H1 (cell line): ENCODE measurements at regions not wholly inside any gene's neighbourhood (a gene's known extent, or its start where the extent isn't known, plus 50 kb on each side); places are given as distances from the start of the nearest gene placed in this dataset.

Experiments used
- CHD2 ChIP-seq: IDR thresholded peaks from 2 replicates; pipeline ENCODE4 v1.6.1; 2012; ENCODE audit warnings: low read length, improper control_type of control experiment
- EZH2 ChIP-seq: fragments of 200-600 bp; sonication (generic); IDR thresholded peaks from 2 replicates; pipeline ENCODE4 v1.7.1; 2012; ENCODE audit warnings: low read depth, mild to moderate bottlenecking, moderate library complexity, low read length, inconsistent platforms; ENCODE audit not compliant: severe bottlenecking
- FOSL1 ChIP-seq: IDR thresholded peaks from 2 replicates; pipeline ENCODE4 v1.6.1; 2011; ENCODE audit warnings: mild to moderate bottlenecking, low read depth, low read length, moderate library complexity; ENCODE audit not compliant: insufficient read depth
- GABPA ChIP-seq: IDR thresholded peaks from 2 replicates; pipeline ENCODE4 v1.6.1; 2011; ENCODE audit warnings: mild to moderate bottlenecking, low read length, moderate library complexity, borderline replicate concordance; ENCODE audit not compliant: insufficient read depth
- MAFK ChIP-seq: IDR thresholded peaks from 2 replicates; pipeline ENCODE4 v1.6.1; 2012; ENCODE audit warnings: low read depth, mild to moderate bottlenecking, improper control_type of control experiment, low read length
- NRF1 ChIP-seq: IDR thresholded peaks from 2 replicates; pipeline ENCODE4 v1.6.1; 2011; ENCODE audit warnings: mild to moderate bottlenecking, low read depth, low read length, improper control_type of control experiment
- POLR2A ChIP-seq, 2 experiments: IDR thresholded peaks; 1 replicate in 1 of 2; 2 replicates in 1 of 2; pipeline ENCODE4 v1.6.1; 2011; ENCODE audit warnings: low read depth in 2 of 2, low read length in 2 of 2, mild to moderate bottlenecking in 2 of 2; ENCODE audit errors: control extremely low read depth in 1 of 2
- RNF2 ChIP-seq: fragments of 200-900, 300-1000 bp; sonication (generic); IDR thresholded peaks from 2 replicates; pipeline ENCODE4 v1.7.1; 2016; ENCODE audit warnings: borderline replicate concordance, low read depth, mild to moderate bottlenecking, antibody characterized with exemption, low read length; ENCODE audit not compliant: poor library complexity, severe bottlenecking; ENCODE audit errors: missing control alignments
- TCF12 ChIP-seq: IDR thresholded peaks from 2 replicates; pipeline ENCODE4 v1.6.1; 2011; ENCODE audit warnings: low read depth, mild to moderate bottlenecking, low read length
- TF ChIP-seq, protein P1 (sequence below), 3 experiments: IDR thresholded peaks; 1 replicate in 2 of 3; 2 replicates in 1 of 3; pipeline versions ENCODE4 v1.5.1 to v1.6.1; 2011; ENCODE audit warnings: low read length in 3 of 3, mild to moderate bottlenecking in 3 of 3, inconsistent platforms in 2 of 3, low read depth in 1 of 3, moderate library complexity in 1 of 3; ENCODE audit not compliant: insufficient read depth in 1 of 3; ENCODE audit errors: control extremely low read depth in 1 of 3
- TF ChIP-seq, protein P2 (sequence below): IDR thresholded peaks from 2 replicates; pipeline ENCODE4 v1.6.1; 2011; ENCODE audit warnings: low read depth, mild to moderate bottlenecking, low read length; ENCODE audit not compliant: insufficient read depth
- TF ChIP-seq, protein P3 (sequence below): IDR thresholded peaks from 2 replicates; pipeline ENCODE4 v1.6.1; 2012; ENCODE audit warnings: low read length, inconsistent platforms
- TF ChIP-seq, protein P4 (sequence below): IDR thresholded peaks from 2 replicates; pipeline ENCODE4 v1.6.1; 2011; ENCODE audit warnings: low read length, improper control_type of control experiment

DNA sequence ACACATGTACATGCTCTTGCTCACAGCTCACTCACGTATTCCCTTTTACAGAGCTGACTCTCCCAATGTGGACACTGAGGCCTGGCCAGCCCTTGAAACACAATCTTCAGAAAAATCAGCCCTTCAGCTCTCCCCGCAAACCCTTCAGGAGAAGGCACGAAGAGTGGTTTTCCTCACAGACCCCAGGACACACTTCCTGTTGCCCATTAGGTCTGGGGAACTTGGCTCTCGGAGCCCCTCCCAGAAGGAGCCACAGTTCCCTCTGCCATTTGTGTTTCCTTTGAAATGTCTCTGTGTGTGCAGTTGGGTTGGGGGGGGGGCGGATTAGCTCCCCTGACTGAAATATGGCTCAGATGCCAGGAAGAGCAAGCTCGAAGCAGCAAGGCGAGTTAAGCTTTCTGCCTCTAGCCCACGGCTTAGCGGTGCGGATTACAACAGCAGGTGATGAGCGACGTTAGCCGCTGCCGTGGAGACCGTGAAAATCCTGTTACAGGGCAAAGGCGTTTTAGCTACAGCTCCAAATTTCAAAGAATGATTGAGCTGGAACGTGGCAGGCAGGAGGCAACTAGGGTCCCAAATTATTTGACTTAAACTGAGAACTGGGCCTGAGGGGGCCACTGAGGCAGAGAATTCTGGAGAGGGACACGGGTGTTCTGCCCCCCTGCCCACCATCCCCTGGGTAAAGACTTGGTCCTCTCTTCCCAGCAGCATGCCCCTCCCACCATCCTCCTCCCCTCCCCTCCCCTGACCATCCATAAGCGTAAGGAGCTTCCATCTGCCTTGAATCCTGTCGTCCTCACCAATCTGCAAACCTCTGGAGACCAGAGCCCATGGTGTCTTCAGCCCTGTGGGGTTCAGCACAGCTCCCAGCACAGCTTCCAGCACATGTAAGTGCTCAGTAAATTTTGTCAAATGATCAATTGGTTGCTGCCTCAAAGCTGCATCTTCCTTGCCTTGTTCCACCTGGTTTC, 598.6 kb downstream of the BUD13 start:
- no peak for TF ChIP-seq POLR2A (IDR thresholded peaks at IDR 0.05; ENCODE audit: control extremely low read depth in 1 of 2, low read depth in 2 of 2, low read length in 2 of 2)
- TF ChIP-seq, protein P1, sequence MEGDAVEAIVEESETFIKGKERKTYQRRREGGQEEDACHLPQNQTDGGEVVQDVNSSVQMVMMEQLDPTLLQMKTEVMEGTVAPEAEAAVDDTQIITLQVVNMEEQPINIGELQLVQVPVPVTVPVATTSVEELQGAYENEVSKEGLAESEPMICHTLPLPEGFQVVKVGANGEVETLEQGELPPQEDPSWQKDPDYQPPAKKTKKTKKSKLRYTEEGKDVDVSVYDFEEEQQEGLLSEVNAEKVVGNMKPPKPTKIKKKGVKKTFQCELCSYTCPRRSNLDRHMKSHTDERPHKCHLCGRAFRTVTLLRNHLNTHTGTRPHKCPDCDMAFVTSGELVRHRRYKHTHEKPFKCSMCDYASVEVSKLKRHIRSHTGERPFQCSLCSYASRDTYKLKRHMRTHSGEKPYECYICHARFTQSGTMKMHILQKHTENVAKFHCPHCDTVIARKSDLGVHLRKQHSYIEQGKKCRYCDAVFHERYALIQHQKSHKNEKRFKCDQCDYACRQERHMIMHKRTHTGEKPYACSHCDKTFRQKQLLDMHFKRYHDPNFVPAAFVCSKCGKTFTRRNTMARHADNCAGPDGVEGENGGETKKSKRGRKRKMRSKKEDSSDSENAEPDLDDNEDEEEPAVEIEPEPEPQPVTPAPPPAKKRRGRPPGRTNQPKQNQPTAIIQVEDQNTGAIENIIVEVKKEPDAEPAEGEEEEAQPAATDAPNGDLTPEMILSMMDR (IDR thresholded peaks at IDR 0.05; ENCODE audit: control extremely low read depth in 1 of 3, insufficient read depth in 1 of 3, low read depth in 1 of 3, low read length in 3 of 3) = no peak
- TF ChIP-seq TCF12 = no peak
- TF ChIP-seq, protein P2, sequence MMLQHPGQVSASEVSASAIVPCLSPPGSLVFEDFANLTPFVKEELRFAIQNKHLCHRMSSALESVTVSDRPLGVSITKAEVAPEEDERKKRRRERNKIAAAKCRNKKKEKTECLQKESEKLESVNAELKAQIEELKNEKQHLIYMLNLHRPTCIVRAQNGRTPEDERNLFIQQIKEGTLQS = no peak
- TF ChIP-seq, protein P3, sequence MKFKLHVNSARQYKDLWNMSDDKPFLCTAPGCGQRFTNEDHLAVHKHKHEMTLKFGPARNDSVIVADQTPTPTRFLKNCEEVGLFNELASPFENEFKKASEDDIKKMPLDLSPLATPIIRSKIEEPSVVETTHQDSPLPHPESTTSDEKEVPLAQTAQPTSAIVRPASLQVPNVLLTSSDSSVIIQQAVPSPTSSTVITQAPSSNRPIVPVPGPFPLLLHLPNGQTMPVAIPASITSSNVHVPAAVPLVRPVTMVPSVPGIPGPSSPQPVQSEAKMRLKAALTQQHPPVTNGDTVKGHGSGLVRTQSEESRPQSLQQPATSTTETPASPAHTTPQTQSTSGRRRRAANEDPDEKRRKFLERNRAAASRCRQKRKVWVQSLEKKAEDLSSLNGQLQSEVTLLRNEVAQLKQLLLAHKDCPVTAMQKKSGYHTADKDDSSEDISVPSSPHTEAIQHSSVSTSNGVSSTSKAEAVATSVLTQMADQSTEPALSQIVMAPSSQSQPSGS = no peak
- no peak for TF ChIP-seq FOSL1
- TF ChIP-seq MAFK = no peak
- TF ChIP-seq EZH2 = no peak
- no peak for TF ChIP-seq RNF2
- TF ChIP-seq CHD2 = no peak
- TF ChIP-seq, protein P4, sequence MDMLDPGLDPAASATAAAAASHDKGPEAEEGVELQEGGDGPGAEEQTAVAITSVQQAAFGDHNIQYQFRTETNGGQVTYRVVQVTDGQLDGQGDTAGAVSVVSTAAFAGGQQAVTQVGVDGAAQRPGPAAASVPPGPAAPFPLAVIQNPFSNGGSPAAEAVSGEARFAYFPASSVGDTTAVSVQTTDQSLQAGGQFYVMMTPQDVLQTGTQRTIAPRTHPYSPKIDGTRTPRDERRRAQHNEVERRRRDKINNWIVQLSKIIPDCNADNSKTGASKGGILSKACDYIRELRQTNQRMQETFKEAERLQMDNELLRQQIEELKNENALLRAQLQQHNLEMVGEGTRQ = no peak
- no peak for TF ChIP-seq NRF1
- no peak for TF ChIP-seq GABPA
